Transverse colon (tissue), 4 donors: ENCODE measurements at regions not wholly inside any gene's neighbourhood (a gene's known extent, or its start where the extent isn't known, plus 50 kb on each side); places are given as distances from the start of the nearest gene placed in this dataset.

Experiments
- POLR2A ChIP-seq: fragments of 450-650 bp; IDR thresholded peaks from one replicate; pipeline ENCODE4 v1.6.1; 2016; ENCODE audit warnings: antibody characterized with exemption, mild to moderate bottlenecking, moderate library complexity
- POLR2AphosphoS5 ChIP-seq, 3 donors: sonication (generic); formaldehyde crosslinking; IDR thresholded peaks; one replicate each; pipeline ENCODE4 v1.6.1; 2016; ENCODE audit warnings: antibody characterized with exemption in 3 of 3
- TF ChIP-seq, protein P1 (sequence below), 5 experiments: fragments of 200-600 bp in 3 of 5; fragments of 450-650 bp in 2 of 5; sonication (generic) in 3 of 5; IDR thresholded peaks; 1 replicate in 2 of 5; 2 replicates in 3 of 5; pipeline ENCODE4 v1.5.1; 2016 to 2017; ENCODE audit warnings: antibody characterized with exemption in 5 of 5, inconsistent platforms in 3 of 5, mild to moderate bottlenecking in 2 of 5, moderate library complexity in 1 of 5

DNA sequence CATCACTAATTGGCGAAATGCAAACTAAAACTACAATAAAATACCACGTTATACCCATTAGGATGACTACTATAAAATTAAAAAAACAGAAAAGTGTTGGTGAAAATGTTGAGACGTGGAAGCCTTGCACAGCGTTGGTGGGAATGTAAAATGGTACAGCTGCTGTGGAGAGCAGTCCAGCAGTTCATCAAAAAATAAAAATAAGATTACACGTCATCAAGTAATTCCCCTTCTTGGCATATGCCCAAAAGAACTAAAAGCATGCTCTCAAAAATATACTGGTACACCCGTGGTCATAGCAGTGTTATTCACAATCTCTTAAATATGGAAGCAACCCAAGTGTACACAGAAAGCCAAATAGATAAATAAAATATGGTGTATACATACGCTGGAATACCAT is 71.8 kb upstream of the NDN start:
- TF ChIP-seq, protein P1, sequence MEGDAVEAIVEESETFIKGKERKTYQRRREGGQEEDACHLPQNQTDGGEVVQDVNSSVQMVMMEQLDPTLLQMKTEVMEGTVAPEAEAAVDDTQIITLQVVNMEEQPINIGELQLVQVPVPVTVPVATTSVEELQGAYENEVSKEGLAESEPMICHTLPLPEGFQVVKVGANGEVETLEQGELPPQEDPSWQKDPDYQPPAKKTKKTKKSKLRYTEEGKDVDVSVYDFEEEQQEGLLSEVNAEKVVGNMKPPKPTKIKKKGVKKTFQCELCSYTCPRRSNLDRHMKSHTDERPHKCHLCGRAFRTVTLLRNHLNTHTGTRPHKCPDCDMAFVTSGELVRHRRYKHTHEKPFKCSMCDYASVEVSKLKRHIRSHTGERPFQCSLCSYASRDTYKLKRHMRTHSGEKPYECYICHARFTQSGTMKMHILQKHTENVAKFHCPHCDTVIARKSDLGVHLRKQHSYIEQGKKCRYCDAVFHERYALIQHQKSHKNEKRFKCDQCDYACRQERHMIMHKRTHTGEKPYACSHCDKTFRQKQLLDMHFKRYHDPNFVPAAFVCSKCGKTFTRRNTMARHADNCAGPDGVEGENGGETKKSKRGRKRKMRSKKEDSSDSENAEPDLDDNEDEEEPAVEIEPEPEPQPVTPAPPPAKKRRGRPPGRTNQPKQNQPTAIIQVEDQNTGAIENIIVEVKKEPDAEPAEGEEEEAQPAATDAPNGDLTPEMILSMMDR (IDR thresholded peaks at IDR 0.05), result no peak
- TF ChIP-seq POLR2A, result no peak
- no peak for TF ChIP-seq POLR2AphosphoS5 (IDR thresholded peaks at IDR 0.05)
